Stomach (tissue), 8 donors: ENCODE measurements at regions not wholly inside any gene's neighbourhood (a gene's known extent, or its start where the extent isn't known, plus 50 kb on each side); places are given as distances from the start of the nearest gene placed in this dataset.

Experiments used
- DNase-seq, 2 donors: peaks; one replicate each; pipeline versions ENCODE4 v3.0.0 to v3.0.0-alpha.2; 2013 to 2019
- H3K27ac ChIP-seq, 5 donors: fragments of 200-600 bp in 4 of 5; sonication (generic) in 4 of 5; one replicate each; pipeline ENCODE4 v1.5.1; 2013 to 2019; ENCODE audit warnings: mild to moderate bottlenecking in 1 of 5, moderate library complexity in 1 of 5
- H3K27me3 ChIP-seq, 3 donors: fragments of 200-600 bp; sonication (generic); one replicate each; pipeline ENCODE4 v1.5.1; 2017 to 2019; ENCODE audit warnings: mixed run types in 1 of 3
- H3K36me3 ChIP-seq, 4 donors: fragments of 200-600 bp; sonication (generic); 1 replicate in 3 of 4; 2 replicates in 1 of 4; pipeline ENCODE4 v1.5.1; 2016 to 2019
- H3K4me1 ChIP-seq, 4 donors: fragments of 200-600 bp; sonication (generic); one replicate each; pipeline ENCODE4 v1.5.1; 2016 to 2019
- H3K4me3 ChIP-seq, 4 donors: fragments of 200-600 bp; sonication (generic) in 3 of 4; one replicate each; pipeline ENCODE4 v1.5.1; 2016 to 2019; ENCODE audit warnings: mild to moderate bottlenecking in 1 of 4
- H3K9me3 ChIP-seq, 4 donors: fragments of 200-600 bp; sonication (generic); one replicate each; pipeline ENCODE4 v1.5.1; 2016 to 2019
- CTCF ChIP-seq, 7 experiments: fragments of 450-650 bp in 4 of 7; fragments of 200-600 bp in 3 of 7; sonication (generic) in 3 of 7; IDR thresholded peaks; one replicate each; pipeline ENCODE4 v1.5.1; 2016 to 2019; ENCODE audit warnings: antibody characterized with exemption in 7 of 7, control low read depth in 2 of 7, mild to moderate bottlenecking in 1 of 7
- EP300 ChIP-seq: sonication (generic); formaldehyde crosslinking; IDR thresholded peaks from one replicate; pipeline ENCODE4 v1.6.1; 2017; ENCODE audit warnings: antibody characterized with exemption
- POLR2A ChIP-seq, 4 donors: fragments of 450-650 bp; IDR thresholded peaks; one replicate each; pipeline ENCODE4 v1.6.1; 2016; ENCODE audit warnings: antibody characterized with exemption in 4 of 4, control low read depth in 2 of 4, mild to moderate bottlenecking in 1 of 4, moderate library complexity in 1 of 4
- POLR2AphosphoS5 ChIP-seq, 3 donors: sonication (generic); formaldehyde crosslinking; IDR thresholded peaks; one replicate each; pipeline ENCODE4 v1.6.1; 2016; ENCODE audit warnings: antibody characterized with exemption in 3 of 3
- WGBS, 5 donors: extraction: QIAGEN DNeasy Blood & Tissue Kit in 3 of 5; methylation state at CpG; one replicate each; pipeline versions ENCODE4 v1.1.5 to v1.1.7; 2013 to 2018; 5-methylcytosine and 5-hydroxymethylcytosine counted together
- intact Hi-C: fragments of 100-400 bp; cut with DNase I; formaldehyde crosslinking; loops from one replicate; pipeline ENCODE4 v1.15.1; 2023; ENCODE audit warnings: low total_unique reads
- donor health status: healthy with polysubstance abuse.
- donor health status: Bipolar disorder and iron deficiency.
- donor health status: healthy.

GRCh38 chr15:97817276-97817890, 143.1 kb upstream of the ARRDC4 start:
- WGBS, 5 donors: 46 to 55% (median 51%) methylated on average over 9 of the region's 9 CpGs
- Histone ChIP-seq H3K27ac (no peak overlapping the region), H3K4me1 (no peaks in the 10 kb centered on the region), H3K36me3 (no peaks in the 10 kb centered on the region), H3K9me3 (peaks cover 0 to under 1% (median 0%) of the 10 kb centered on the region in 4 donors), H3K4me3 (no peak overlapping the region), H3K27me3 (no peaks in the 10 kb centered on the region)
- no peak for TF ChIP-seq EP300
- no peak for TF ChIP-seq POLR2AphosphoS5 (IDR thresholded peaks at IDR 0.05)
- TF ChIP-seq POLR2A (IDR thresholded peaks at IDR 0.05): no peak
- TF ChIP-seq CTCF (IDR thresholded peaks at IDR 0.05): no peak
- DNase-seq: no peak
- intact Hi-C loops: no loop called here

- Histone ChIP-seq H3K27me3 (no peaks in the 10 kb centered on the region), H3K36me3 (no peaks in the 10 kb centered on the region), H3K9me3 (peaks cover 0 to 15% (median 8%) of the 10 kb centered on the region in 4 donors), H3K4me3 (no peak overlapping the region), H3K4me1 (no peaks in the 10 kb centered on the region), H3K27ac (no peak overlapping the region)
- TF ChIP-seq POLR2A (IDR thresholded peaks at IDR 0.05): no peak
- TF ChIP-seq EP300: no peak
- TF ChIP-seq CTCF (IDR thresholded peaks at IDR 0.05): no peak
- TF ChIP-seq POLR2AphosphoS5 (IDR thresholded peaks at IDR 0.05): no peak
- WGBS, 5 donors: 66 to 77% (median 69%) methylated on average over 4 of the region's 4 CpGs
- intact Hi-C loops: no loop called here
- DNase-seq: no peak
Measured at GRCh38 chr15:97836003-97836402, 124.5 kb upstream of the ARRDC4 start.

- WGBS, 5 donors: 61 to 78% (median 70%) methylated on average over 5 of the region's 5 CpGs
- no peak for TF ChIP-seq POLR2A (IDR thresholded peaks at IDR 0.05)
- no peak for TF ChIP-seq CTCF (IDR thresholded peaks at IDR 0.05)
- no peak for TF ChIP-seq EP300
- no peak for TF ChIP-seq POLR2AphosphoS5 (IDR thresholded peaks at IDR 0.05)
- Histone ChIP-seq H3K9me3 (peaks cover 0 to 10% (median 7%) of the 10 kb centered on the region in 4 donors), H3K4me1 (no peaks in the 10 kb centered on the region), H3K36me3 (no peaks in the 10 kb centered on the region), H3K27me3 (no peaks in the 10 kb centered on the region), H3K27ac (no peak overlapping the region), H3K4me3 (no peak overlapping the region)
- intact Hi-C loops: no loop called here
- no peak for DNase-seq
Measured at GRCh38 chr15:97837896-97838295, 122.6 kb upstream of the ARRDC4 start.

- WGBS, 5 donors: 58 to 81% (median 70%) methylated on average over 16 of the region's 16 CpGs
- H3K27me3 ChIP-seq: no peaks in the 10 kb centered on the region
Measured at GRCh38 chr15:97838606-97839210, 121.8 kb upstream of the ARRDC4 start.

More at GRCh38 chr15:97838606-97839210, 121.8 kb upstream of the ARRDC4 start:
- no peak overlapping the region for H3K4me3 ChIP-seq
- peaks cover 0 to 2% (median under 1%) of the 10 kb centered on the region in 4 donors for H3K9me3 ChIP-seq
- DNase-seq: no peak
- no peak overlapping the region for H3K27ac ChIP-seq
- intact Hi-C loops: no loop called here
- no peaks in the 10 kb centered on the region for H3K4me1 ChIP-seq
- TF ChIP-seq EP300 (no peak), CTCF (IDR thresholded peaks at IDR 0.05) (no peak), POLR2AphosphoS5 (IDR thresholded peaks at IDR 0.05) (no peak)
- H3K36me3 ChIP-seq: no peaks in the 10 kb centered on the region
